Nephron (organoid): ENCODE measurements at regions not wholly inside any gene's neighbourhood (a gene's known extent, or its start where the extent isn't known, plus 50 kb on each side); places are given as distances from the start of the nearest gene placed in this dataset.
"Not testable (repeated sequence)": the region's sequence is repeated elsewhere in the genome, so short reads cannot be mapped to it uniquely, and the experiment has no call there.

Source experiments
- H3K27ac Mint-ChIP-seq, 3 experiments: 2 replicates each; pipeline ENCODE4 v1.8.0; 2020; ENCODE audit warnings: mixed read lengths in 3 of 3, mild to moderate bottlenecking in 2 of 3, moderate library complexity in 1 of 3
- H3K27me3 Mint-ChIP-seq: 2 replicates; pipeline ENCODE4 v1.8.0; 2021; ENCODE audit warnings: low read depth, mild to moderate bottlenecking, moderate library complexity, mixed read lengths
- H3K36me3 Mint-ChIP-seq: 2 replicates; pipeline ENCODE4 v1.8.0; 2020; ENCODE audit warnings: low read depth, mixed read lengths
- H3K4me1 Mint-ChIP-seq: 2 replicates; pipeline ENCODE4 v1.8.0; 2020; ENCODE audit warnings: mixed read lengths
- H3K4me3 Mint-ChIP-seq, 3 experiments: 2 replicates each; pipeline ENCODE4 v1.8.0; 2020; ENCODE audit warnings: mild to moderate bottlenecking in 3 of 3, mixed read lengths in 3 of 3, moderate library complexity in 2 of 3
- H3K9me3 Mint-ChIP-seq: 2 replicates; pipeline ENCODE4 v1.8.0; 2020; ENCODE audit warnings: mixed read lengths
- CTCF ChIP-seq, 3 experiments: fragments of 200-600 bp; sonication (generic); IDR thresholded peaks; one replicate each; pipeline ENCODE4 v1.5.0; 2021; ENCODE audit warnings: antibody characterized with exemption in 3 of 3; ENCODE audit not compliant: unreplicated experiment in 3 of 3

- Mint-ChIP-seq H3K27ac (no peak overlapping the region), H3K4me1 (peaks cover 28% of the 10 kb centered on the region), H3K36me3 (no peaks in the 10 kb centered on the region), H3K27me3 (no peaks in the 10 kb centered on the region), H3K9me3 (no peaks in the 10 kb centered on the region), H3K4me3 (no peak overlapping the region)
- TF ChIP-seq CTCF (IDR thresholded peaks at IDR 0.05; ENCODE audit: unreplicated experiment in 3 of 3) = no peak
Observed at GRCh38 chr2:150063432-150063889, 424.0 kb downstream of the RND3 start.

- Mint-ChIP-seq H3K4me1 (peaks cover 28% of the 10 kb centered on the region), H3K27me3 (no peaks in the 10 kb centered on the region), H3K36me3 (no peaks in the 10 kb centered on the region), H3K4me3 (no peak overlapping the region), H3K9me3 (no peaks in the 10 kb centered on the region), H3K27ac (peak overlapping the region in 1 of 3 experiments; percentile 57)
- no peak for TF ChIP-seq CTCF (IDR thresholded peaks at IDR 0.05; ENCODE audit: unreplicated experiment in 3 of 3)
Observed at GRCh38 chr2:150062416-150062815, 425.1 kb downstream of the RND3 start.

GRCh38 chr2:150060341-150060740 is 427.1 kb downstream of the RND3 start:
- Mint-ChIP-seq H3K4me1 (peaks cover 28% of the 10 kb centered on the region), H3K4me3 (no peak overlapping the region), H3K36me3 (no peaks in the 10 kb centered on the region), H3K9me3 (no peaks in the 10 kb centered on the region), H3K27me3 (no peaks in the 10 kb centered on the region), H3K27ac (no peak overlapping the region)
- TF ChIP-seq CTCF (IDR thresholded peaks at IDR 0.05; ENCODE audit: unreplicated experiment in 3 of 3) = no peak

- not testable (repeated sequence) for H3K27ac Mint-ChIP-seq, H3K9me3 Mint-ChIP-seq, H3K27me3 Mint-ChIP-seq, H3K4me3 Mint-ChIP-seq, H3K36me3 Mint-ChIP-seq
- peaks cover 28% of the 10 kb centered on the region for H3K4me1 Mint-ChIP-seq
Observed at GRCh38 chr2:150059676-150060075, 427.8 kb downstream of the RND3 start.

GRCh38 chr2:150052457-150052856 is 435.0 kb downstream of the RND3 start:
- no peaks in the 10 kb centered on the region for H3K27me3 Mint-ChIP-seq
- no peaks in the 10 kb centered on the region for H3K9me3 Mint-ChIP-seq
- H3K4me1 Mint-ChIP-seq = no peaks in the 10 kb centered on the region
- no peak overlapping the region for H3K4me3 Mint-ChIP-seq
- TF ChIP-seq CTCF (IDR thresholded peaks at IDR 0.05; ENCODE audit: unreplicated experiment in 3 of 3) = no peak
- no peaks in the 10 kb centered on the region for H3K36me3 Mint-ChIP-seq
- no peak overlapping the region for H3K27ac Mint-ChIP-seq

- TF ChIP-seq CTCF (IDR thresholded peaks at IDR 0.05; ENCODE audit: unreplicated experiment in 3 of 3) = no peak
- Mint-ChIP-seq H3K4me3 (no peak overlapping the region), H3K27me3 (no peaks in the 10 kb centered on the region), H3K9me3 (no peaks in the 10 kb centered on the region), H3K4me1 (peaks cover 6% of the 10 kb centered on the region), H3K27ac (no peak overlapping the region), H3K36me3 (no peaks in the 10 kb centered on the region)
Observed at GRCh38 chr2:150051004-150051403, 436.5 kb downstream of the RND3 start.
